ENCODE measurements at regions not wholly inside any gene's neighbourhood (a gene's known extent, or its start where the extent isn't known, plus 50 kb on each side); places are given as distances from the start of the nearest gene placed in this dataset.

GRCh38 chr10:28949005-28950004 is 272.0 kb downstream of the BAMBI start:
- TF ChIP-seq EP300 (IDR thresholded peaks at IDR 0.05) (no peak), CTCF (IDR thresholded peaks at IDR 0.05) (no peak), POLR2A (IDR thresholded peaks at IDR 0.05) (no peak)
